Prostate gland (tissue), 1 donor: ENCODE measurements at regions not wholly inside any gene's neighbourhood (a gene's known extent, or its start where the extent isn't known, plus 50 kb on each side); places are given as distances from the start of the nearest gene placed in this dataset.

Source experiments
- POLR2A ChIP-seq: fragments of 450-650 bp; IDR thresholded peaks from one replicate; pipeline ENCODE4 v1.6.1; 2016; ENCODE audit warnings: antibody characterized with exemption, mild to moderate bottlenecking
- POLR2AphosphoS5 ChIP-seq: sonication (generic); formaldehyde crosslinking; IDR thresholded peaks from one replicate; pipeline ENCODE4 v1.6.1; 2017; ENCODE audit warnings: antibody characterized with exemption

GRCh38 chr16:77624085-77624484 lies 98.2 kb upstream of the NUDT7 start:
- TF ChIP-seq POLR2A (no peak), POLR2AphosphoS5 (no peak)
